NCI-H748 treated with DMSO at 0.1 percent for 48 hours (cell line): ENCODE measurements at regions not wholly inside any gene's neighbourhood (a gene's known extent, or its start where the extent isn't known, plus 50 kb on each side); places are given as distances from the start of the nearest gene placed in this dataset.
"Not testable (repeated sequence)": the region's sequence is repeated elsewhere in the genome, so short reads cannot be mapped to it uniquely, and the experiment has no call there.

Experiments used
- DNase-seq: peaks from one replicate; lab custom pipeline; 2025; lab: John Stamatoyannopoulos, UW

DNA sequence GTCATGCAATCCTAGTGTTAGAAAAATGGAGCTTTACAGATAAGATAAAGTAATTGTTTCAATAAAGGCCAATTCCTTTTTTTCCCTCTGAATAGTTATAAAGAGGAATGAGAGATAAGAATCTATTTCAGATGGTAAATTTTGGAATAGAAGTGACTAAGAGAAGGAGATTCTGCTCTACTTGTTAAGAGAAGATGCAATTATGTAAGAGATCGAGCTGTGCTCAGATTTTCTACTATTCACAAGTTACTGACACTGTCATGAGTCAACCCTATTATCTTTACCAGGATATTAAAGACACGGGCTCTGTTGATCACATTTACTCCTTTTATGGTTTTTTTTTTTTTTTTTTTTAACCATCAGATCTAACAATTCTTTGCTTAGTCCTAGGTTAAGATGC, 511.3 kb downstream of the ARL4A start:
- no peak for DNase-seq

DNA sequence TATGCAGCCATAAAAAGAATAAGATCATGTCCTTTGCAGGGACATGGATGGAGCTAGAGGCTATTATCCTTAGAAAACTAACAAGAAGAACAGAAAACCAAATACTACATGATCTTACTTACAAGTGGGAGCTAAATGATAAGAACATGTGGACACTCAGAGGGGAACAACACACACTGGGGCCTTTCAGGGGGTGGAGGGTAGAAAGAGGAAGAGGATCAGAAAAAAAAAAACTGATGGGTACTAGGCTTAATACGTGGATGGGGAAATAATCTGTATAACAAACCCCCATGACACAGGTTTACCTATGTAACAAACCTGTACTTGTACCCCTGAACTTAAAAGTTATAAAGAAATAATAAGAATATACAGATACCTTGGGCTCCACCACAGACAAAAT, 514.2 kb downstream of the ARL4A start:
- DNase-seq = no peak

DNA sequence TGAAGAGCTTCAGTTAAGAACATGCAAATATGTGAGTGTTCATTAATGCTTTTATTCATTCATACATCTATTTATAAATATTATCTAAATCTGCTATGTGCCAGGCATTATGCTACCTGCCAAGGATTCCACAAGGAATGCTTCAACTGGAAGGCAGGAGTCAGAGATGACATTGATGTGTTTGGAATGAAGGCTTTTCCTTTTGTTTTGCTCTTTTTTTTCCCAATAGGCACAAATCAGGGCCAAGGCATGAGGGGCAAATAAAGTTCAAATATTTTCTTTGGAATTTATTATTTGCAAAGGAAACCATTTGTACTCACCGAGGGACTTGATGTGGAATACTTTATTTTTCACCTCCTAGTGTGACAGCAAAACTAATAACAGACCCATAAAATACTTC, 530.3 kb downstream of the ARL4A start:
- no peak for DNase-seq

DNA sequence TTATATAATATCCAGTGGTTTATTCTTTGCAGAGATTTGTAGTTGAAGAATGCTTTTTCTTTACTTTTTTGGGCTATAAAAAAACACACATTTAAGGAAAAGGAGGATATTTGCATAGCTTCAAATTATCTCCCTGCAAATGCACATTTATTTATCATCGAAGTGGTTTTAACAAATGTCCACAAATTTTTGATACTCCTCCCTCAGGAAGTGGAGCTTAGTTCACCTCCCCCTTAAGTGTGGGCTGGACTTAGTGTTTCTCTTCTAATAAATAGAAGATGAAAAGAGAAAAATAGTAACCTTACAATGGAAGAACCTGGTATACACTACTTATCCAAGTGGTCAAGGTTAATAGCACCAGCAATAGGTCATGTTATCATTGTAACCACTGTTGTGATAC, 537.6 kb downstream of the ARL4A start:
- DNase-seq = no peak

DNA sequence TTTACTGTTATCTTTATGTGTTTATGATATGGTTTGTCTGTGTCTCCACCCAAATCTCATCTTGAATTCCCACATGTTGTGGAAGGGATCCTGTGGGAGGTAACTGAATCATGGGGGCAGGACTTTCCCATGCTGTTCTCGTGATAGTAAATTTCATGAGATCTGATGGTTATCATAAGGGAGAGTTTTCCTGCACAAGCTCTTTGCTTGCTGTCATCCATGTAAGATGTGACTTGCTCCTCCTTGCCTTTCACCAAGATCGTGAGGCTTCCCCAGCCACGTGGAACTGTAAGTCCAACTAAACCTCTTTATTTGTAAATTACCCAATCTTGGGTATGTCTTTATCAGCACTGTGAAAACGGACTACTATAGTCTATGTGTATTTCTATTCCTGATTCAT, 539.0 kb downstream of the ARL4A start:
- DNase-seq = no peak

DNA sequence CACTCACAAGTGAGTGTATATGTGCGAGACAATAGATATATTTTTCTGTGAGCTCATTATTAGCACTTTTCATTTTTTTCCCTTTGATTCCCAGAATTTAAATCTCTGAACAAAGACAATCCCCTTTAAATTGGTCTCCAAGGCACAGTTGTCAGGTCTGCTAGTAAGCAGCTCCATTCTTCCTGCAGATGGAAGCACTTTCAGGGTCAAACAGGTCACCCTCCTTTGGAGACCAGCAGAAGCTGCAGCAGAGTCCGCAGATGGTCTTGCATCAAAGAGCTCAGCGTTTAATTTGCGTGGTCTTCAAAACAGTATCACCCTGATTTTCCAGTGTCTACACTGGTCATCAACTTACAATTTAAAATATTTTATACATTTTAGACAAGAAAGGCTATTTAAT, 543.8 kb downstream of the ARL4A start:
- no peak for DNase-seq

DNA sequence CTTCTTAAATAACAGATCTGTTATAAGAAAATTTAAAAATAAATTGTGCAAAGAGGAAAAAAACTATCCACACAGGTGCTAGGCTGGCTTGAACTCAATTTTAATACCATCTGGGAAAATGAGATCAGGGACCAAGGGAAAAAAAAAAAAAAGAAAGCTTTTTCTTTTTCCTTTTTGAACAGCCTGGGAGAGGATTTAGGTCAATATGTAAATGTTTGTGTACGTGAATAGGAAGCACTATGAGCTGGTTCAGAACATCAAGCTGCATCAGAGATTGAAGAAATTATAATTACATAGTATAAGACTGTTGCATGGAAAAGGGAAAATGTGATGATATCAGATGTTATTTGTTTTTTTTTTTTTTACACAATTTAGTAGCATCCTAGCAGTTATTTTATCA, 548.0 kb downstream of the ARL4A start:
- DNase-seq = no peak

DNA sequence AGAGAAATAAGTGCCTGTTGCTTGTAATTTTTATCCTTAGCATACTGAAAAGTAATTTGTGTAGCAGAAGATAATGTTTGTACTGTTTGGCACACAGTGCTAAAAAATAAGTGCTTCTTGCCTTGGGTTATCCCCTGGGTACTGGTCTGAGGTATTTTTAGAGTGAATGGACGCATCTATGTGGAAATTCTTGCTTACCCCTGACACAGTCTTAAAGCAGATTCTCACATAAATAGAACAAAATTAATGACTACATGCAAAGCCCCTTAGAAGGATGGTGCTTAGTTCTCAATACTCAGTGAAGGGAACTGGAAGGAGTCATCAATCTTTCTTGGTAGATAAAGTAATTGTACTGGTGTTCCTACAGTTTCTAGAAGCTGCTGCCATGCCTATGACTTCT, 548.6 kb downstream of the ARL4A start:
- no peak for DNase-seq

DNA sequence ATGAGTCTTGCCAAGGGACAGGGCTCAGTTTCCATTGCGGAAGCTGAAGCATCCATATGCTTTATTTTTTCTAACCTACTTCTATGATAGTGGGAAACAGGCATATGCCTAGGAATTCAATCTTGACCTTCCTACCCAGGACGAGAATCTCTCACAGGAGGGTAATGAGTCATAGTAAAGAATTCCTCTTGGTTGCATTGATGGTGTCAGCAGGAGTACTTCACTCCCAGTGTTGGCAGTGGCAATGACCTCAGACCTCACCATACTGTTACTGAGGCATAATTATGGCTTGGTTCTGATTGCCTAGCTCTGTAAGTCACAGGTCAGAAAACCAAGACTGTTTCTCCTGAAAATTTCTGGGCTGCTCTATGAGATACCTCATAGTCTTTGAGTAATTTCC, 552.9 kb downstream of the ARL4A start:
- DNase-seq = no peak

DNA sequence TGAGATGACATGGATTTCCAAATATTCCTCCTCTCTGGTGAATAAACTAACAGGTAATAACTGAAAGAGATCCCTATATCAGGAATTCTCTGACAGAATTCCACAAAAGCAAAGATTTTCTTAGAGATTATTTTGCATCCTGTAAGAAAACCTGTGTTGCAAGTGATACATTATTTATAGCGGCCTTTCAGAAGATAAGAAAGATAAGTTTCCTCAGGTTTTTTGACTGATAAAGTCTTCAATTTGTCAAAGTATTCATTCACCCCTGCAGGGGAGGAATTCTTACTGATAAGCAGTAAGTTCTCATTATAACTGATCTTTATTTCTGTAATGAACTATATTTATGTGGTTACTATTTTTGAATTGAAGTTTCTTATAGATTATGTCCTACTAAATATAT, 554.0 kb downstream of the ARL4A start:
- DNase-seq = no peak

DNA sequence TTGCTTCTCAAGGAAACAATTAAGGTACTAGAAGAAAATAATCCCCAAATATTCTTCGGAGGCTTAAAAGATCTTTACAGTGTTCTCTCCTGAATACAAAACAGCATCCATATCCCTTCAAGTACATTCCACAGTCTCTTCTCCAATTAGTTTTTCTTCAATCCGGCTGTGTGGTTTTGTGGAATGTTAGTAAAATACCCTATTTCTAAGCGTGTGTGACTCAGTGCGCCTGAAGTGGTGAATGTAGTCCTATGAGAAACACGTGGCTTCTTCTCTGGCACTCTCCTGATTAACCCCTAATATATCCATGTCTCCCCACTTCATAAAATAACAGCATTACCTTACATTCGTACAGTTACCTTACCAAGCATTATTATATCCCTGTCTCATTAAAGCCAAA, 570.2 kb downstream of the ARL4A start:
- no peak for DNase-seq

DNA sequence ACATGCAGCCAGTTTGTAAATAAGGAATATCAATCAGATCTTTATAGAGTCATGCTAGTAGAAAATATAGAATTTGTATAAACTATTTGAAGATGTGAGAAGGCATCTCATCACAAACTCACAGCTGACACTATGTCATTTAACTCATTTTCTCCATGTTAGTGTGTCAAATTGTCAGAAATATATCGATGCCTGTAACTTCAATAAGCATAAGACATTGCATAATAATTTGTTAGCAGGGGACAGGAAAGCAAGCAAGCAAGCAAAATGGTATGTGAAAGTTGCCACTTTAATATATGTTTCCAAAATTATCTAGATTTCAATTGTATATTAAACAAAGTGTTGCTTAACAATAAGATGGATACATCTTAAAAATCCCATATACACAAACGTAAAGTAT, 571.0 kb downstream of the ARL4A start:
- no peak for DNase-seq

DNA sequence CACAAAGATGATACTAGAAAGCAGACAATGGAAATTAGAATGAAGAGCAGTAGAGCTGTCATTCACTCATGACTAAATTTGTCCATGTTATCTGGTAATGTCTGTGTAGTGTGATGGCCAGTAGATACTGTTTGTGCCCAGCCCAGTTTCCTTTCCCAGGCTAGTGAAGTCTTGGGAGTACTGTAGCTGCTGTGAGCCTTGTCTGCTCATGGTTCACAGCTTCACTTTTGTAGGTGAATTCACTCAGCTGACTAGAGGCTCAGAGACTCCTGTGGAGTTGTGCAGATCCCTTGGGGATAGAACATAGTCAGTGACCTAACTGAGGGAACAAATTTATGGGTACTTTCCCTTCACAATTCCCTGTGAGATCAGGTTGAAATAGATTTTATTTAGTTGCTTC, 572.5 kb downstream of the ARL4A start:
- no peak for DNase-seq

DNA sequence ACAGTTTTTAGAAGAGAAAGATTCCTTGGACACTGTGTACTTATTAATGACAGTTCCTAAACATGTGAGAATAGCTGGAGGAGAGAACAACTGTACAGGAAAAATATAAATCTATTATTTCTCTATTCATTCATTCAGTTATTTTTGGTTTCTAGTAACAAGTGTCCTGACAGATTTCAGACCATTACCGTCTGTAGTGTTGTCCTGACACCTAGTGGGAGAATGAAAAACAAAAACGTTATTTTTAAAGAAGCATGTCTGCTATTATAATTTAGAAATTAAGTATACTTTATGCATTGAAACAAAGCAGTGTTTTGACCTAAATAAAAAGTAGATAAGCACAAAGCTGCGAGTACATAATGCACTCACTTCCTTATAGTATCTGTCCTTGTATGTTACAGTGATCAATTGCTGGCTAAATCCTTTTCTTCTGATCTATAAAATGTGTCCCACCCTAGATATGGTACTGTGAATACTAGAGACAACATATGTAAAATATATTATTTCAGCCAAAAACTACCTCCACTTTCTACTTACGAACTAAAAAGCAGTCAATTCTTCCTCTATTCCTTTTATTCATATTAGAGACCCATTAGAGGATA, 575.6 kb downstream of the ARL4A start:
- peak; percentile 38 for DNase-seq

DNA sequence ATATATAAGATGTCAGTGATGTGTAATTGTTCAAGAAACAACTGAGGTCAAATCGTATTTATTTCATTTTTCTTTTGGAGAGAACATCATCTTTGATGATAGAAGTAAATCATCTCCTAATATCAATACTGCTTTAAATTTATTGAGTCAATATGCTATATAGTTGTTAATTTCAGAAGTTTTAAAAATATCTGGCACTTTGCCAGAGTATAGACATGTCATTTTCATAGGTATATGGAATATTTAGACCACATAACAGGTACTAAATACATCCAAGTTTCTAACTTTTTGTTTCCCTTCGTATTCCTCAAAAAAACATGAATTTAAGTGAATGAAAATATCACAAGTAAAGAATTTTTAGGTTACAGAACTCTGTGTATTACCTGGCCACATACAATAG, 577.8 kb downstream of the ARL4A start:
- no peak for DNase-seq

DNA sequence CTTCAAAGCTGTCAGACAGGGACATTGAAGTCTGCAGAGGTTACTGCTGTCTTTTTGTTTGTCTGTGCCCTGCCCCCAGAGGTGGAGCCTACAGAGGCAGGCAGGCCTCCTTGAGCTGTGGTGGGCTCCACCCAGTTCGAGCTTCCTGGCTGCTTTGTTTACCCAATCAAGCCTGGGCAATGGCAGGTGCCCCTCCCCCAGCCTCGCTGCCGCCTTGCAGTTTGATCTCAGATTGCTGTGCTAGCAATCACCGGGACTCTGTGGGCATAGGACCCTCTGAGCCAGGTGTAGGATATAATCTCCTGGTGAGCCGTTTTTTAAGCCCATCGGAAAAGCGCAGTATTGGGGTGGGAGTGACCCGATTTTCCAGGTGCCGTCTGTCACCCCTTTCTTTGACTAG, 586.8 kb downstream of the ARL4A start:
- DNase-seq = not testable (repeated sequence)

DNA sequence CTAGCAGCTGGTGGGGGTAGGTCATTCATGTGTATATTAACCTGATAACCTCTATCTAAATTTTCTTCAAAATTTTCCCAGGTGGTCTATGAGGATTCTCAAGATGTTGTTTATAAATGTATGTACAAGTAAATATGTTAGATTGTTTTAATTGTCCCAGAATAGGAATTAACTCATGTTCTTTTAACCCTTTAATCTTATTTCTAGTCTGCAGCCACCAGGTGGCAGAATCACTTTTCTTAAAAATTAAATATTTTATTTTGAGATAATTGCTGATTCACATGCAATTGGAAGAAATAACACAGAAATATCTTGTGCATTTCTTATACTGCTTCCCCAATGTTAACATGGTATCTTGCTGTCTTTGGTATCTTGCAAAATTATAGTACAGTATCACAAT, 589.5 kb downstream of the ARL4A start:
- no peak for DNase-seq

DNA sequence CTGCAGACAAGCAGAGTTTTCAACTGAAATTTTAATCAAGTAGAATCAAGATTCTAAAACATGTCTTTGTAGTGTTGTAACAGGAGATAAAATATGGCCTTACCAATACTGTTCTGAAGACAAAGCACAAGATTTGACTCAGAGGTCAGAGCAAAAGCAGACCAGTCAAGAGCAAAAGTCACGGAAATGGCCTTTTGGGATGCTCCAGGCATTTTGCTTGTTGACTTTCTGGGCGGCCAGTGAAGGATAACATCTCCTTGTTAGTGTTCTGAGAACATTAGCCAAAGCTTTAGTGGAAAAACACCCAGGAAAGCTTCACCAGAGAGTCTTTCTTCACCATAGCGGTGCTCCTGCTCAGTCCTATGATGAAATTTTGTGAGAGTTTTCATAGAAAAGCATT, 590.6 kb downstream of the ARL4A start:
- no peak for DNase-seq

DNA sequence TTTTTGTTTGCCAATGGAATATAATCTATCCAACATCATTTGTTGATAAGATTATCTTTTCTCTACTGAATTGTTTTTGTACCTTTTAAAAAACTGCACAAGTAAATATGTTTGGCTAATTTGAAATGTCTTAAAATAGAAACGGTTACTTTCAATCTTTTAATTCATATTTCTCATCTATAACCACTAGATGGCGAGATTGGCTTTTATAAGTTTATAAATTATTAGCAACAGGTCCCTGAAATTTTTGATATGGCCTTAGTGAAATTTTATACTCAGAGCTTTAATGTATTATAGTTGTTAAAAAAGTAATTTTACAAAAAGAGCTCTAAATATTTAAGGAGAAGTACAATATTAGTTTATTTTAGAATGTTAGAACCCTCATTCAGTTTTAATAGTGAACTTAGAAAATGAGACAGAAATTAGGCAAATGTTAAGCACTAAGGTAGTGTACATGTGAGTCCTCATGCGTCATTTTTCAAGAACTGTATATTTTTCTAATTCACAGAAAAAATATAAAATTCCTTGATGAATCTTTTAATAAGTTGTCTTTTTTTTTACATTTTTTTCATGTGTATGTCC, 592.5 kb downstream of the ARL4A start:
- peak; percentile 50 for DNase-seq

DNA sequence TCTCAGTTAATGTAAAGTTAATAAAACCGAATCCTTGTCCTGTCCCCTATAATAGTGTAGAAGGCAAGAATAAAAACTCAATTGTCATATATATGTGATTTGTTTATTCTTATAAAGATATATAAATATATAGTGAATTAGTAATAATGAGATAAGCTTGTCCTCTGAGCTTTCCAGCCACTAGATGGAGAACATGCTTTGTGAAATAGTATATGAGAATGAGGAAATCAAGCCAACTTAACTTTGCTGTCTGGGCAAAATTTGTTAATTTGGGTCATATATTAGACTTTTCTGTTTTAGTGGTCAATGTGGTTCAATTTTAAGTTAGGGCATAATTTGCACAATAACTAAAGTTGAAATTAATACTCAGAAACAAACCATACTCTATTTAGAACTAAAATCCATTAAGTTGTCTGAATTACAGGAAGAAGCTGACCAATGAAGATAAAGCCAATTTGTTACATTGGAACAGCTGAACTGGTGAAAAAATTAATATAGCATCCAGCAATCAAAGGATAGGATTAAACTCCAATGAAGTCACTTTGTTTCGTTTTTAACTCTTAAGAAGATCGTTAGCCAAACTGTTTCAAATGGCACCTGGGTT, 595.0 kb downstream of the ARL4A start:
- peak; percentile 49 for DNase-seq

DNA sequence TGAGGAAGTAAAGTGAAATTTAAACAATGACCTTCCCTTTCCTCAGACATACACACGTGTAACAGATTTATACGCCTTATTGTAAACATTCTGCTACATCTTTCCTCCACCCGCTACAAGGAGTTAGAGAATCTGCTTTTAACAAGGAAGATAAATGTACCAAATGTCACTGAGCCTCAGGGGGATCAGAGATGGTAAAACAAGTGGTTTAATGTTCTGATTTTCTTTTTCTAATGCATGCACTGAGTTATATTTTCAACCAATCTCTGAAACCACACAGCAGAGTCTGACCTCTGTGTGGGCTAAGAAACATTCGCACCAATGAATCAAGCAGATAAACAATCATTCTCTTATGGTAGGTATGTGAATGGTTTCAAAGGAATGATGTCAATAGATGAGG, 599.5 kb downstream of the ARL4A start:
- DNase-seq = no peak

DNA sequence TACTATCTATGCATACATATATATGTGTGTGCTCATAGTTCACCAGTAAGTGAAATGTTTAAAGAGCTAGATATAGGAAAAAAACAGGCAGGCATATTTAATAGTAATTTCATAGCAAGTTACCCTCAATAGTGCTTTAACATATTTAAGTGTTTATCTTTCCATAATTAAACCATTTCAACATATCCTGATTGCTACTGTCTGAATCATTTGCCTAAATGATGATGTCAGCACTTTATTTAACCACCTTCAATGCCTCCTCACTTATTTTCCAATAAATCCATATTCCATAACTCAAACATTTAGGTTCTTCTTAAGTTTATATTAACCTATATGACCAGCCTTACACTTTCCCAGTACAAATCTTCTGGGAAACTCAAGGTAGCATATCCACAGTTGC, 601.1 kb downstream of the ARL4A start:
- no peak for DNase-seq

DNA sequence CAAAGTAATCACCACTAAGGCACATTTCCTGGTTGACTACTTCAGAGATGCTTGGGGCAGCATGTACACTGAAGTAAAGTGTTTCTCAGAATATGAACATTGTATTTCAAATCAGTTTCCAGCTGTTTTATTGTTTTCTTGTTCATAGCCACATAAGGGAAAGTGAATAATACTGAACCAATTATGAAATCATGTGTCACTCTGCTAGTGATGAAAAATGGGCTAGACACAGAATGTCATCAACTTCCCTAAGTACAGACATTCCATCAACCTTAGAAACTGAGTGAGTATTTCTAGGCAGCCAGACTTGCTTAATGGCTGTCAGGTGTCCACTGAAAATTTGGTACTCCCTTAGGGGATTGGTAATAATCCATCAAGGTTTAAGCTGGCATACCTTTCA, 603.5 kb downstream of the ARL4A start:
- no peak for DNase-seq
